ENCODE measurements at regions not wholly inside any gene's neighbourhood (a gene's known extent, or its start where the extent isn't known, plus 50 kb on each side); places are given as distances from the start of the nearest gene placed in this dataset.

- Histone ChIP-seq H3K36me3 (ENCODE audit: control insufficient read depth, insufficient read depth, low read length) (no peaks in the 10 kb centered on the region), H3K27me3 (ENCODE audit: control insufficient read depth, insufficient read depth, low read length) (no peaks in the 10 kb centered on the region), H3K4me3 (ENCODE audit: low read depth, low read length) (no peak overlapping the region)
- TF ChIP-seq CTCF (IDR thresholded peaks at IDR 0.05; ENCODE audit: insufficient read depth, low read length, poor library complexity, severe bottlenecking): no peak
- no peak for DNase-seq (ENCODE audit: low read depth)
Observed at GRCh38 chr4:119873132-119873531, 193.5 kb downstream of the MAD2L1 start.

GRCh38 chr4:119872371-119873016 is 194.2 kb downstream of the MAD2L1 start:
- DNase-seq (ENCODE audit: low read depth): no peak

GRCh38 chr4:119870856-119871255 is 195.8 kb downstream of the MAD2L1 start:
- Histone ChIP-seq H3K4me3 (ENCODE audit: low read depth, low read length) (no peak overlapping the region), H3K36me3 (ENCODE audit: control insufficient read depth, insufficient read depth, low read length) (no peaks in the 10 kb centered on the region), H3K27me3 (ENCODE audit: control insufficient read depth, insufficient read depth, low read length) (no peaks in the 10 kb centered on the region)
- DNase-seq (ENCODE audit: low read depth): no peak
- no peak for TF ChIP-seq CTCF (IDR thresholded peaks at IDR 0.05; ENCODE audit: insufficient read depth, low read length, poor library complexity, severe bottlenecking)

More at GRCh38 chr4:119872371-119873016, 194.2 kb downstream of the MAD2L1 start:
- H3K36me3 ChIP-seq (ENCODE audit: control insufficient read depth, insufficient read depth, low read length): no peaks in the 10 kb centered on the region
- TF ChIP-seq CTCF (IDR thresholded peaks at IDR 0.05; ENCODE audit: insufficient read depth, low read length, poor library complexity, severe bottlenecking): no peak
- no peaks in the 10 kb centered on the region for H3K27me3 ChIP-seq (ENCODE audit: control insufficient read depth, insufficient read depth, low read length)
- no peak overlapping the region for H3K4me3 ChIP-seq (ENCODE audit: low read depth, low read length)

- no peaks in the 10 kb centered on the region for H3K36me3 ChIP-seq (ENCODE audit: control insufficient read depth, insufficient read depth, low read length)
- DNase-seq (ENCODE audit: low read depth): no peak
- no peaks in the 10 kb centered on the region for H3K27me3 ChIP-seq (ENCODE audit: control insufficient read depth, insufficient read depth, low read length)
- no peak overlapping the region for H3K4me3 ChIP-seq (ENCODE audit: low read depth, low read length)
- TF ChIP-seq CTCF (IDR thresholded peaks at IDR 0.05; ENCODE audit: insufficient read depth, low read length, poor library complexity, severe bottlenecking): no peak
Observed at GRCh38 chr4:119865789-119866188, 200.9 kb downstream of the MAD2L1 start.

- TF ChIP-seq CTCF (IDR thresholded peaks at IDR 0.05; ENCODE audit: insufficient read depth, low read length, poor library complexity, severe bottlenecking): no peak
- Histone ChIP-seq H3K27me3 (ENCODE audit: control insufficient read depth, insufficient read depth, low read length) (no peaks in the 10 kb centered on the region), H3K4me3 (ENCODE audit: low read depth, low read length) (no peak overlapping the region), H3K36me3 (ENCODE audit: control insufficient read depth, insufficient read depth, low read length) (no peaks in the 10 kb centered on the region)
- DNase-seq (ENCODE audit: low read depth): no peak
Observed at GRCh38 chr4:119865389-119865788, 201.3 kb downstream of the MAD2L1 start.

- no peak for TF ChIP-seq CTCF (IDR thresholded peaks at IDR 0.05; ENCODE audit: insufficient read depth, low read length, poor library complexity, severe bottlenecking)
- DNase-seq (ENCODE audit: low read depth): no peak
- Histone ChIP-seq H3K27me3 (ENCODE audit: control insufficient read depth, insufficient read depth, low read length) (no peaks in the 10 kb centered on the region), H3K36me3 (ENCODE audit: control insufficient read depth, insufficient read depth, low read length) (no peaks in the 10 kb centered on the region), H3K4me3 (ENCODE audit: low read depth, low read length) (no peak overlapping the region)
Observed at GRCh38 chr4:119861731-119862130, 204.9 kb downstream of the MAD2L1 start.
